Activated CD8-positive, alpha-beta memory T cell treated with anti-CD3 and anti-CD28 coated beads, Interleukin-2, amount 50 U/mL, for 1 hour (primary cell): ENCODE measurements at regions not wholly inside any gene's neighbourhood (a gene's known extent, or its start where the extent isn't known, plus 50 kb on each side); places are given as distances from the start of the nearest gene placed in this dataset.

ENCODE experiments used
- DNase-seq: peaks from one replicate; pipeline ENCODE4 v3.0.0-alpha.2; 2020; ENCODE audit errors: extremely low read depth

DNA sequence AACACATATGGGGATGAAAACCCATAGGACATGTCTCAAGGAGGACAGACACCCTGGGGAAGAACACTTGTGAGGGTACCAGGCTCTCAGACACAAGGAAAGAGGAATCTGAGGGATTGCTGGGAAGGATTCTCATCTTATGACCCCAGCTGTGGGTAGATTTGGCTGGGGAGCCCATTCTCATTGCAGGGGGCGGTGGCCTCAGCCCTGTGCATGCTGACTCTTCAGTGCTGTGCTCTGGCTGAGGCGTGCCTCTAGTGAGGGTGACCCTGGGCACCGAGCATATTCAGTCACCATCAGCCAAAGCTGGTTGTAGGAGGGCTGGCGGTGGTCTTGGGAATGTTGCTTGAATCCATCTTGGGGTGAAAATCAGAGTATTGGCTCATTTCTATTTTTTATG lies 140.7 kb downstream of the TM9SF2 start:
- DNase-seq, result no peak

DNA sequence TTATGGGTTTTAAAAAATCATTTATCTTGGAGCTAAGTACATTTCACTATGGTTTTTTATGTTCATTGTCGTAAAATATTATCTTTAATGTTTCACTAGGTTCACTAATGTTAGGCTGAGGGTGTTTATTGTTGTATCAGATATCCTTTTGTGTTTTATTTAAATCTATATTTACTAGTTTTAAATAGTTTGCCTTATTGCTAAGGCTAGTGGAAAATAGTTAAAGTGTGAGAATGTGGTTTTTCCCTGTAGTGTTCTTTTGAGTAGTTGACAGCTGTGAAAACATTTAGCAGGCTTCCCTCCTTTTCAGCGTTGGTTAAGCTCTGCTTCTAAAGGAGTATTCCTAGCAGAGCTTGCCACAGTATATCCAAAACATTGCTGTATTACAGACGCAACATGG lies 139.0 kb downstream of the TM9SF2 start:
- DNase-seq, result no peak

DNA sequence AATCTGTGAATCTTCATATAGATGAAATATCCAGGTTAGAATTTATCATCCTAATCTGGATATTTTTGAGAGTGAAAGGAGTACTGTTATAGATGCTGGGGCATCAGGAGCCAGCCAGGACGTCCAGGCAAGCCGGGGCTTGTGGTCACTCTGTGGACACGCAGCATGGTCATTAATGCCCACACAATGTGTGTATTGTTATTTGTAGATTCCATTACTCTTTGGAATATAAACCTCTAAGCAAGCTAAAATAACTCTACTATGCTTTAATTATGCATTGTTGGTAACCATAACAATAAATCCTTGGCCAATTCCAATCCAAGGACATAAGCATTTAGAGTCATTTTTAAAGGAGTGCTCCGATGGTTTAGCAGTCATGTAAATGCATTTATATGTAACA lies 137.9 kb downstream of the TM9SF2 start:
- DNase-seq, result no peak

DNA sequence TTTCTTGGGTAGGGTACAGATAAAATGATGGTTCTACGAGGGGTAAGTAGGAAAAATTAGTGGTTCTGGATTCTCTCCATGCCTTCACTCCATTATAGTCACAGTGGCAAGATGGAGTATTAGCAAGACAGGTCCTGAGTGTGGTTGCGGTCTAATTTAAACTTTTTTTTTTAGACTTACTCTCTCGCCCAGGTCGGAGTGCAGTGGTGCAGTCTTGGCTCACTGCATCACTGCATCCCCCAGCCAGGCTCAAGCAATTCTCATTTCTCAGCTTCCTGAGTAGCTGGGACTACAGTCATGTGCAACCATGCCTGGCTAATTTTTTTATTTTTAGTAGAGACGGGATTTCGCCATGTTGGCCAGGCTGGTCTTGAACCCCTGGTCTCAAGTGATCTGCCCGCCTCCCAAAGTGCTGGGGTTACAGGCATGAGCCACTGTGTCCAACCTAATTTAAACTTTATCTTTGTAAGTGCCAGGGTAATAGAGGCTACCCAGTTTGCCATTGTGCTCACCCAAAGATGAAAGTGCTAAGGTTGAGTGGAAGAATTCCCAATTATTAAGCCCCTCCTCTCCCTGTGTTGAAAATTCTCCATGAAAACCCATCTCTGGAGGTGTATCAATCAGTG lies 135.6 kb downstream of the TM9SF2 start:
- no peak for DNase-seq

DNA sequence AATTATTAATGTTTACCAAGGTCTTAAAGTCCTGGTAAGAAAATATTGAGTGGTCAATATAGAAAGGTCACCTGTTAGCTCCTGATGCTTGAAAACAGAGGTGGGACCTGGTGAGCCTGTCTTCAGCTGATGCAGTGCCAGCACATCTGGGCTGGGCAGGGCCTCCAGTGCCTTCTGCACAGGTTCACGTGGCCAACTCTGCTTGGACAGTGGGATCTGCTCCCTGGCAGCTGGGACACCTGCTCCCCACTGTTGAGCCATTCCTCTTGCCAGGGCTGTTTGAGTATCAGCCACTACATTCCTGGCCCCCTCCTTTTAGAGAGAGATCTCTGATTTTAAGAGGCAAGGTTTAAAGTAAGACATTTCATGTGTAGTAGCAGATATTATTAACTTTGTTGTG lies 135.0 kb downstream of the TM9SF2 start:
- no peak for DNase-seq

DNA sequence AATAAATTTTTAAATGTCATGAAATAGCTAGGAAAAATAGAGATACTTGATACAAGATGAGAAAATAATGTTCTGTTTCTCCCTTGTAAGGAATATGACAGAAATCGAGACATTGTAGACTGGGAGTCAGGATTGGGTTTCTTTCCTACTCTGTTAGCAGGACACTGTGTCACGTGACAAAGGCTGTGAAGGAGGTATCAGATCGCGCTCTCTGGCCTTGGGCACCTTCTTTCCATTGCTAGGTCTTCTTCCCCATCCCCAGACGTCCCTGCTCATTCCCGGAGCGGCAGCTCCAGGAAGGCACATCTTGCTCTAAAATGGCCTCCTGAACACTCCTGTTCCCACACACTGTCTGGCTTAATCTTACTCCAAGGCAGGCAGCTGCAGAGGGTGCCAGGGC lies 133.4 kb downstream of the TM9SF2 start:
- DNase-seq, result no peak

DNA sequence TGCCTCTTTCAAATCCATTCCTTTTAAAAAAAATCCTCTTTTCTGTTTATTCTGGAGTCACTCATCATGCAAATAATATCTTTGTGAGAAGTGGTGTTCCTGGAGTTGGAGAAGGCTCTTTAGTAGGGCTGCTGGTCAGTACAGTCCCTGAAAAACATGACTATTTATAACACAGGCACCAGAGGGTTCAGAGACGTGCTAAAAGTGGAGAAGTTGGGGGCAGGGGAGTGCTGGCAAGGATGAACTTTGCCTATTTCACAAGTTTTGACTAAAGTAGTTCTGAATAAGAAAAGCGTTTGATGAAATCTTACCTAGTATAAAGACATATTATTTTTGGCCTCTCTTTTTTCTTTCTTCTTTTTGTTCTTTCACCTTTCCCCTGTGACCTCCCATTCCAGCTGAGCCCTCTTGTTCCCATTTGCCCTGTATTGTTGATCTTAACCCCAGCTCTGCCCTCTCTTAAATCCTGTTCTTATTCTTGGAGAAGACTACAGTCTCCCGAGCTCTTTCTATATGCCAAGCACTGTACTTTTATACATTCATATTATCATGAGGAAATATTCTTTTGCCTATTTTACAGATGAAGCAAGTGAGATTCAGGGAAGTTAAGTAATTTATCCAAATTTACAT lies 129.1 kb downstream of the TM9SF2 start:
- no peak for DNase-seq

DNA sequence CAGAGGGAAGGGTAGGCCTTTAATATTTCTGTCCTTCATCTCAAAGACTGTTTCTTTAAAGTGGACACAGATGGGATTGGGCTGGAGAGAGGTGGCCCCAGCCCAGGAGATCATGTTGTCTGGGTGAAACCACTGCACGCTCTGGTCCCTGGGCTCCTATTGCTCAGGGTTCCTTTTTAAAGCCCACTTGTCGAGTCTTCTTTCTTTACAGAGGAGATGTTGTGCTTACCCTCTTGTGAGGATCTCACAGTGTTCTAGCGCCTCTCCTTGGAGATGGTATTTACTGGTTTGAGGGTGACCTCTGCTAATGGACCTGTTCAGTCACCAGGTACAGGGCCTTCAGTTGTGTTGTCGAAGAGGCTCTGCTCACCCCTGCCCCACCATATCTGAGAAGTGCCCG lies 128.4 kb downstream of the TM9SF2 start:
- no peak for DNase-seq

DNA sequence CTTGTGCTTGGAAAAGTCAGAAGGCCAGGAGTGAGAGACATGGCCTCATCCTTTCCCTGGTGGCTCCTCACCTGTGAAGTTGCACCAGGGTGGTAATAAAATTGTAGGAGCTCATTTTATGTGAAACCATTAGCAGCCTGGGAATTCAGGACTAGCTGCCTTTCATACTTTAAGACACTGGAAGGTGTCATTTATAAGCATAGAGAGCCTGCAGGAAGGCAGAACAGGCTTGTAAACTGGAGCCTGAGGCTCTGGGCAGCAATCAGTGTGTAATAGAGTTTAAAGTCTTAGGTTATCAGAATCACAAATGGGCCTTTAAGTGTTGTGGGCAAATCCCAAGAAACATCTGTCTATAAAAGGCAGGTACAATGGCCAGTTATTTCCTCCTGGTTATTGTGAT lies 127.2 kb downstream of the TM9SF2 start:
- DNase-seq, result no peak

DNA sequence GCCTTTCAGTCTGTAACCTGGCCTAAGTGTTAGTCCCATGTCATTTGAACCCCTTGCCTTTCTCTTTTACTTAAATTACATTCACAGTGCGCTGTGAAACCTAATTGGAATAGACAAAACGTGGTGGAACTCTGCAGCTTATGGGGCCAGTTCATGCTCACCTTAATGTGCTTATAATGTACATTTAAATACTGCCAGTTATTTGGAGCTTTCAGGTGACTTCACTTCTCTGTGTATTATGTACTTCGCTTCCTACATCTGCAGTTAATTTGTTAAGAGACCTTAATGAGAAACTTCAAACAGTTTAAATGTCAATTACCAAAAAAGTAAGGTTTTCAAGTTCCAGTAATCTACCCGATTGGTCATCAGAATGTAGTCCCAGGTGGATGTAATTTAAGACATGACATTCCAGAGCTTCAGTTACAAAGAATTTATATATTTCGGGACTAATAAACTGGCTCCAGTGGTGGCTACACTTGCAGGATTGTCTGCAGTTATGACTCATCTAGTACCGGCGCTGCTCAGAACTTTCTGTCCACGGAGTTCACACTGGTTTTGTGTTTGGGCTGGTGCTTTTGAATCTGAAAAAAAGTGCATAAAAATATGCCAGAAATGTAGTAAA lies 125.3 kb downstream of the TM9SF2 start:
- no peak for DNase-seq

DNA sequence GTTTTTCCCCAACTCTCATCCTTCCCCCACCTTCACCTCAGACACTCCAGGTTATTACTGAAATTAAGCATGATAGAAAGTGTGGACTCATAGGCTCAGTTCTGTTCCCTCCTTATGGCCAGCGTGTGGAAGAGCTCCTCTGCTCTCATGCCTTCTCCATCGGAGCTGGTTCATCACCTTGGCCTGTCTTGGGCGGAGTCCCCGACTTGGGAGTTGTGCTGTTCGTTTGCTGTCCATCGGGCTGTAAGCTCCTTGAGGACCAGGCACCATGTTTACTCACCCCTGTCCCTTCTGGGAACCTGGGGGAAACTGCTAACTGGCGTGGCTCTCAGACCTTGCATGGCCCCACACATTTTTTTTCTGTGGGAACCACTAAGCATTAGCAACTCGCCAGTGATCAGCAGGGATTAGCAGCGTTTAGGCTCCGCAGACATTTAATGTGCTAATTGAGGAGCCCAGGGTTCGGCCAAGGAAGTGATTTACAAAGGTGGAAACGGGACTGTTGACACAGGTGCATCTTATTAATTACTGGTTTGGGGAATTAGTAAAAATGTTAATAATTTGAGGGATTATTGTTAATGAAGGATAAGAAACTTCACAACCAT lies 123.8 kb downstream of the TM9SF2 start:
- no peak for DNase-seq

DNA sequence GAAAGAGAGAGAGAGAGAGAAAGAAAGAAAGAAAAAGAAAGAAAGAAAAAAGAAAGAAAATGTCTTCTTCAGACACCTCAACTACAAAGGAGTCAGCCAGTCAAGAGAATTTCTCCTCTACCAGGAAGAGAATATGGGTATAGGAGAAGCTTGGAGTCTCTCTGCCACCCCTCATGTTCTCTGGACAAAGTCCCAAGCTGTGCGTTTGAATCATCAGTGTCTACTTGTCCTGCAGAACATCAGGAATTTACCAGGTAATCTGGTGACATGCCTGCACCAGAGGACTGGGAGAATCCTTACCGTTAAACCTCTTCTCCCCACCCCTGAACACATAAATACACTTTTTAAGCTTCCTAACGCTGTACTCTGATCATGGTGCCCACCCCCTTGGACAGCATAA lies 119.5 kb downstream of the TM9SF2 start:
- no peak for DNase-seq

DNA sequence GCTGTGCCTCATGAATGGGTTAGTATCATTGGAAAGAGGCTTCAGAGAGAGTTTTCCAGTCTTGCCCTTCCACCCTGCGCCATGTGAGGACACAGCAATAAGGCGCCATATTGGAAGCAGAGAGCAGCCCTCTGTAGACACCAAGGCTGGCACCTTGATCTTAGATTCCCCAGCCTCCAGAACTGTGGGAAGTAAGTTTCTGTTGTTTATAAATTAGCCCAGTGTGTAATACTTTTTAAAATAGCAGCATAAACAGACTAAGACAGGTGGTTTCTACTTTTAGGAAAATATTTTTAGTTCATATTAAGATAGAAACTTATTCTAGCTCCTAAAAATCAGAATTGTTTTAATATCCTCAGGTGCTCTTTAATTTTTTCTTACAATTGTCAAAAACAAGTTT lies 117.9 kb downstream of the TM9SF2 start:
- DNase-seq, result no peak

DNA sequence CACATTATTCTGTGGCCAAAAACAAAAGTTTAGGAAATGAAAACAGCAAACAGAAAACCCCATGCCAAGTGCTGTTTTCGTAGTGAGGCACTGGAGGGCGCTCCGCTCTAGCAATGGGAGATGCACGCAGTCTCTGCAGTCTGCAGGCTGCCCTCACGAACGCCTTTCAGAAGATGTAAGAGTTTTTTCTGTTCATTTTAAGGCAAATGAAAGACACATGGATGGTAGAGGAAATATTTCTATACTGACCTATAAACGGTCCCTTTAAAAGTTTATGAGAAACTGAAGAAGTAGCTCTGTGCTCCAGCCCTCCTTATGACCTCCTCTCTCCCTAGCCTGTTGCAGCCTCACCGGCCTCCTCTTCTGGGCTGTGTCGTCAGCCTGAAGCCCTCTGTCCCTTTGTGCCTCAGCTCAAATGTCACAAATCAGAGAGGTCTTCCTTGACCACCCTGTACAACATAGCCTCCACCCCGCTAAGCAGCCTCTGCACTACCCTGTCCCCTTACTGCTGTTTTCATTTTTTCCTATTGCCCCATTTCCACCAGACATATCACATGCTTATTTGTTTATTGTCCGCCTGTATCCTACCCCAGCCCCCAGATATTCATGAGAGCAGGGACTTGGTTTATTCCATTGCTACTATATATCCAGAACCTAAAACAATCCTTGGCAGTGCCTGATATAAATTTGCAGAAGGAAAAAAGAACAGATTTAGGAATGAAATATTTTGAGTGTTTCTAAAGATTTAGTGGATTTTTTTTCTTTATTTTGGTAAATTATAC lies 116.4 kb downstream of the TM9SF2 start:
- no peak for DNase-seq

DNA sequence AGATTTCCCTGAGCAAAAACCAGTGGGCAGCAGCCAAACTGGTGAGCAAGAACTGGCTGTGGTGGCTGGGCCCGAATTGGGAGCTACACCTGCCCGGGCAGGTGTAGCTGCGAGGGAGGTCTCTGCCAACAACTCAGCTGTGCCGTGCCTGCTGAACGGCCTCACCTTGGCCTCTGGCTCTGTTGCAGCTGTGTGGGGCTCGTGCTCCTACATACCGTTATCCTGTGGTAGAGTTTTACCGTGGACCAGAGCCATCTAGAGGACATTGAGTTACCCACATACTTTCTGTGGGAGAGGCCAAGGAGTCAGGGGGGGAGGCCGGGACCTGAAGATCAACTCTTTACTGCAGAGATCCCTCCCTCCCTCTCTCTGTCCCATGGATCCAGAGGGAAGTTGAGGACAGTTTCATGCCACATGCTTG lies 113.2 kb downstream of the TM9SF2 start:
- DNase-seq, result no peak
